GM12878 (cell line): ENCODE measurements at regions not wholly inside any gene's neighbourhood (a gene's known extent, or its start where the extent isn't known, plus 50 kb on each side); places are given as distances from the start of the nearest gene placed in this dataset.

ENCODE experiments used
- ATAC-seq: fragments of 200-7000 bp; cut with Tn5 transposase; 3 replicates; pipeline ENCODE4 v1.9.1; 2020; ENCODE audit warnings: mild to moderate bottlenecking, moderate library complexity
- BruUV-seq: library from RNA; stranded (reverse); fragments of 400-500 nt; replicated peaks from 2 replicates; lab custom pipeline; 2021; lab: Mats Ljungman, UMichigan
- CTCF ChIA-PET: fragments of 300-600 bp; sonication (Branson Sonifier 250); formaldehyde crosslinking; extraction: SDS; loops from one replicate; lab custom pipeline; 2021; ENCODE audit warnings: inconsistent platforms; lab: Yijun Ruan, JAX
- POLR2A ChIA-PET: fragments of 350-600 bp; formaldehyde crosslinking; extraction: SDS; loops from one replicate; lab custom pipeline; 2021; ENCODE audit warnings: inconsistent platforms; lab: Charles Lee
- RAD21 ChIA-PET: fragments of 300-600 bp; sonication (Branson Sonifier 250); formaldehyde crosslinking; loops from one replicate; lab custom pipeline; 2023; ENCODE audit warnings: antibody characterized with exemption; ENCODE audit not compliant: unreplicated experiment; lab: Charles Lee
- SMC1A ChIA-PET: fragments of 300-600 bp; sonication (Branson Sonifier 250); formaldehyde crosslinking; loops from one replicate; lab custom pipeline; 2023; ENCODE audit not compliant: unreplicated experiment, uncharacterized antibody; lab: Charles Lee
- DNase-seq: peaks from one replicate; pipeline ENCODE4 v3.0.0-alpha.2; 2011; ENCODE audit warnings: low read depth, low spot score
- FAIRE-seq: peaks from 3 replicates; lab custom pipeline; 2011; peaks lifted over from hg19 to GRCh38; lab: Jason Lieb, UNC
- H2AFZ ChIP-seq: 2 replicates; pipeline ENCODE4 v1.6.0; 2011; ENCODE audit warnings: low read depth, low read length, control low read depth; ENCODE audit not compliant: control insufficient read depth
- H3K27ac ChIP-seq: 2 replicates; pipeline ENCODE4 v1.5.1; 2011; ENCODE audit warnings: control low read depth; ENCODE audit not compliant: control insufficient read depth, insufficient read depth
- H3K27me3 ChIP-seq, 2 experiments: replicated peaks in 1 of 2; 2 replicates each; pipeline versions ENCODE4 v1.6.0 to v1.6.1; 2011; ENCODE audit warnings: low read length in 1 of 2; ENCODE audit not compliant: control insufficient read depth in 2 of 2, insufficient read depth in 2 of 2
- H3K36me3 ChIP-seq, 2 experiments: 2 replicates each; pipeline ENCODE4 v1.5.1; 2011; ENCODE audit warnings: low read length in 1 of 2; ENCODE audit not compliant: control insufficient read depth in 2 of 2, insufficient read depth in 2 of 2
- H3K4me1 ChIP-seq: 2 replicates; pipeline ENCODE4 v1.6.1; 2011; ENCODE audit warnings: mild to moderate bottlenecking, low read length, moderate library complexity, mixed read lengths; ENCODE audit not compliant: control insufficient read depth, insufficient read depth
- H3K4me2 ChIP-seq: 2 replicates; pipeline ENCODE4 v1.6.0; 2011; ENCODE audit warnings: control low read depth; ENCODE audit not compliant: control insufficient read depth, insufficient read depth
- H3K4me3 ChIP-seq: fragments of 200-600 bp; sonication (generic); 2 replicates; pipeline ENCODE4 v1.5.1; 2016
- H3K79me2 ChIP-seq: 2 replicates; pipeline ENCODE4 v1.6.0; 2011; ENCODE audit warnings: low read length; ENCODE audit not compliant: control insufficient read depth, insufficient read depth
- H3K9ac ChIP-seq: 2 replicates; pipeline ENCODE4 v1.8.0; 2011; ENCODE audit warnings: low read length, control low read depth, mixed read lengths; ENCODE audit not compliant: control insufficient read depth, insufficient read depth
- H3K9me3 ChIP-seq: replicated peaks from 3 replicates; pipeline ENCODE4 v1.5.1; 2011; ENCODE audit warnings: mild to moderate bottlenecking, low read length; ENCODE audit not compliant: control insufficient read depth, insufficient read depth
- H4K20me1 ChIP-seq: 2 replicates; pipeline ENCODE4 v1.6.0; 2011; ENCODE audit not compliant: control insufficient read depth, insufficient read depth
- ATF3 ChIP-seq: IDR thresholded peaks from 2 replicates; pipeline ENCODE4 v1.6.1; 2011; ENCODE audit warnings: low read depth, mild to moderate bottlenecking, low read length, moderate library complexity, borderline replicate concordance; ENCODE audit errors: extremely low read depth
- CREM ChIP-seq: IDR thresholded peaks from 2 replicates; pipeline ENCODE4 v1.6.1; 2014; ENCODE audit warnings: antibody characterized with exemption, low read depth
- HDAC6 ChIP-seq: fragments of 200-600 bp; sonication (generic); IDR thresholded peaks from one replicate; pipeline ENCODE4 v1.8.0; 2017; ENCODE audit warnings: antibody characterized with exemption; ENCODE audit not compliant: unreplicated experiment
- MTA2 ChIP-seq: fragments of 450-650 bp; IDR thresholded peaks from 2 replicates; pipeline ENCODE4 v1.6.1; 2016; ENCODE audit warnings: low read depth, mild to moderate bottlenecking, moderate library complexity
- MYB ChIP-seq: fragments of 150-350 bp; IDR thresholded peaks from 2 replicates; pipeline ENCODE4 v1.6.1; 2014; ENCODE audit warnings: mild to moderate bottlenecking, low read depth, low read length, borderline replicate concordance
- NR2C1 ChIP-seq: fragments of 450-650 bp; IDR thresholded peaks from 2 replicates; pipeline ENCODE4 v1.6.1; 2017; ENCODE audit warnings: antibody characterized with exemption, mild to moderate bottlenecking, moderate library complexity
- RAD21 ChIP-seq: IDR thresholded peaks from 2 replicates; pipeline ENCODE4 v1.6.1; 2011; ENCODE audit warnings: mild to moderate bottlenecking, low read depth, low read length, moderate library complexity; ENCODE audit not compliant: insufficient read depth
- SMARCA5 ChIP-seq: fragments of 450-650 bp; IDR thresholded peaks from 2 replicates; pipeline ENCODE4 v1.6.1; 2017; ENCODE audit warnings: mild to moderate bottlenecking
- SPI1 ChIP-seq: IDR thresholded peaks from 2 replicates; pipeline ENCODE4 v1.6.1; 2011; ENCODE audit warnings: low read depth, mild to moderate bottlenecking, low read length, moderate library complexity, borderline replicate concordance; ENCODE audit not compliant: insufficient read depth
- WGBS: methylation state at CpG from one replicate; pipeline ENCODE4 v1.1.6; 2016; ENCODE audit warnings: low lambda C conversion rate; ENCODE audit not compliant: insufficient replicate concordance, insufficient coverage; ENCODE audit errors: missing lambda C conversion rate; 5-methylcytosine and 5-hydroxymethylcytosine counted together
- in situ Hi-C: fragments of 300-500 bp; cut with MboI; formaldehyde crosslinking; loops from 9 replicates; pipeline ENCODE4 v1.14.3; 2018; ENCODE audit warnings: mixed read lengths
- intact Hi-C: fragments of 100-400 bp; cut with micrococcal nuclease; formaldehyde crosslinking; loops from one replicate; pipeline ENCODE4 v1.14.2; 2022; ENCODE audit not compliant: unreplicated experiment

DNA sequence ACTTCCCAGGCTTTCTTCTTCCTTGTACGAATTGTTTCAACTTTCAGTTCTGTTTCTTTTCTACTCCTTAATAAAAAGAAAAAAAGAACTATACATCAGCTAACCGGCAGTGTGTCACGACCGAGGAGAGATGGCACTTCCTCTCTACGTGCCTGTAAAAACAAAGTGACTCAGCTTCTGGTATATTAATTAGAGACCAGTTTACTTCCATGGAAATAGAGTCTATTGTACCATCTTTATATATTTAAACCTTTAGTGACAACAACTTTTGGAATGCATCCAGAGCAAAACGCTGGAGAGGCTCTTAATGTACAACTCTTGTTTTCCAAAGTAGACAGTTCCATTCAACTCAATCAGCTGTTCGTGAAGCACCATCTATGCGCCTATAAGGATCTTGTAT is 94.5 kb upstream of the LIFR start:
- Histone ChIP-seq H3K27me3 (no peaks in the 10 kb centered on the region), H3K9me3 (no peaks in the 10 kb centered on the region), H2AFZ (no peak overlapping the region), H3K4me3 (no peak overlapping the region), H3K36me3 (no peaks in the 10 kb centered on the region), H3K79me2 (no peaks in the 10 kb centered on the region), H3K27ac (no peak overlapping the region), H4K20me1 (no peaks in the 10 kb centered on the region), H3K4me1 (no peaks in the 10 kb centered on the region), H3K4me2 (peak overlapping the region; percentile 19; the same call in 1 of the 2 replicates), H3K9ac (no peak overlapping the region)
- ChIA-PET CTCF (interaction anchor here (0.8 kb wide), 1 partner anchor 119 kb away, joined by 3 read pairs; no protein-coding TSS in a partner anchor), POLR2A (no interaction called here), SMC1A (interaction anchor here (2.0 kb wide), 1 partner anchor 209 kb away, joined by 7 read pairs; no protein-coding TSS in a partner anchor), RAD21 (no interaction called here)
- in situ Hi-C loops (no loop called here), intact Hi-C loops (no loop called here)
- BruUV-seq, result no TSS peak
- peak; percentile 19; the same call in 1 of the 2 replicates for TF ChIP-seq SPI1
- no peak for TF ChIP-seq HDAC6
- TF ChIP-seq SMARCA5, result no peak
- TF ChIP-seq ATF3, result no peak
- TF ChIP-seq RAD21, result no peak
- no peak for TF ChIP-seq MYB
- TF ChIP-seq NR2C1, result no peak
- TF ChIP-seq MTA2, result no peak
- TF ChIP-seq CREM, result no peak
- no peak for FAIRE-seq
- no peak for DNase-seq
- ATAC-seq, result no peak
- 22% methylated on average over 8 of the region's 8 CpGs for WGBS
